IPS DF 19.7 (cell line): ENCODE measurements at regions not wholly inside any gene's neighbourhood (a gene's known extent, or its start where the extent isn't known, plus 50 kb on each side); places are given as distances from the start of the nearest gene placed in this dataset.
"Not testable (repeated sequence)": the region's sequence is repeated elsewhere in the genome, so short reads cannot be mapped to it uniquely, and the experiment has no call there.

Experiments
- DNase-seq: peaks from one replicate; pipeline ENCODE4 v3.0.0-alpha.2; 2013; ENCODE audit warnings: low read depth, low spot score

- DNase-seq = no peak
Measured at GRCh38 chr17:71188811-71189492, 931.9 kb upstream of the SOX9 start.

- DNase-seq = no peak
Measured at GRCh38 chr17:71189493-71189831, 931.4 kb upstream of the SOX9 start.

GRCh38 chr17:71192039-71192555 is 928.7 kb upstream of the SOX9 start:
- DNase-seq = no peak

- DNase-seq = no peak
Measured at GRCh38 chr17:71192848-71193247, 928.0 kb upstream of the SOX9 start.

GRCh38 chr17:71200597-71200996 is 920.2 kb upstream of the SOX9 start:
- DNase-seq = no peak

GRCh38 chr17:71201639-71202038 is 919.2 kb upstream of the SOX9 start:
- no peak for DNase-seq

GRCh38 chr17:71202449-71202848 is 918.4 kb upstream of the SOX9 start:
- no peak for DNase-seq

- DNase-seq = no peak
Measured at GRCh38 chr17:71203953-71204352, 916.9 kb upstream of the SOX9 start.

- DNase-seq = not testable (repeated sequence)
Measured at GRCh38 chr17:71205951-71206350, 914.9 kb upstream of the SOX9 start.

GRCh38 chr17:71208111-71208704 is 912.6 kb upstream of the SOX9 start:
- no peak for DNase-seq

- no peak for DNase-seq
Measured at GRCh38 chr17:71213936-71214335, 906.9 kb upstream of the SOX9 start.

GRCh38 chr17:71217769-71218168 is 903.1 kb upstream of the SOX9 start:
- DNase-seq = no peak

GRCh38 chr17:71224824-71225575 is 895.8 kb upstream of the SOX9 start:
- no peak for DNase-seq

- DNase-seq = no peak
Measured at GRCh38 chr17:71227841-71228240, 893.0 kb upstream of the SOX9 start.

GRCh38 chr17:71229070-71229469 is 891.8 kb upstream of the SOX9 start:
- DNase-seq = no peak

GRCh38 chr17:71232801-71233559 is 887.8 kb upstream of the SOX9 start:
- no peak for DNase-seq

- no peak for DNase-seq
Measured at GRCh38 chr17:71234349-71234748, 886.5 kb upstream of the SOX9 start.

- DNase-seq = no peak
Measured at GRCh38 chr17:71237903-71238538, 882.8 kb upstream of the SOX9 start.

- DNase-seq = no peak
Measured at GRCh38 chr17:71247441-71248015, 873.3 kb upstream of the SOX9 start.

GRCh38 chr17:71251276-71251675 is 869.5 kb upstream of the SOX9 start:
- no peak for DNase-seq

- DNase-seq = no peak
Measured at GRCh38 chr17:71251951-71252350, 868.9 kb upstream of the SOX9 start.
